Stimulated activated naive CD4-positive, alpha-beta T cell treated with Interleukin-2 at 50 U/mL for 16 hours (primary cell): ENCODE measurements at regions not wholly inside any gene's neighbourhood (a gene's known extent, or its start where the extent isn't known, plus 50 kb on each side); places are given as distances from the start of the nearest gene placed in this dataset.

Experiments used
- DNase-seq: peaks from one replicate; lab custom pipeline; 2025; lab: John Stamatoyannopoulos, UW

GRCh38 chr3:117616227-117616626 is 906.6 kb downstream of the TUSC7 start:
- no peak for DNase-seq

DNA sequence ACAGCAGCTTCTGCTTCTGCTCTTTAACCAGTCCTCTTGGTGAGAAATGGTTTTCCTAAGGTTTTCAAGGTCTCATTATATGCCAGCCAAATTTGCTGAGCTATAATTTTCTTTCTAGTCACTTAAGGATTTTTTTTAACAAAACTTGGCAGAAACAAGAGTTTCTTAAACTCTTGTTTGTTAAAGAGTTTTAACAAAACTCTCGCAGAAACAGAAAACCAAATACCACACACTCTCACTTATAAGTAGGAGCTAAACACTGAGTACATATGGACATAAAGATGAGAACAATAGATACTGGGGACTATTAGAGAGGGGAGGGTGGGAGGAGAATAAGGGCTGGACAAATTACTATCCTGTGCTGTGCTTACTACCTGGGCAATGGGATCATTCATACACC is 908.3 kb downstream of the TUSC7 start:
- no peak for DNase-seq

- no peak for DNase-seq
These were observed 908.9 kb downstream of the TUSC7 start for GRCh38 chr3:117618462-117618861.

DNA sequence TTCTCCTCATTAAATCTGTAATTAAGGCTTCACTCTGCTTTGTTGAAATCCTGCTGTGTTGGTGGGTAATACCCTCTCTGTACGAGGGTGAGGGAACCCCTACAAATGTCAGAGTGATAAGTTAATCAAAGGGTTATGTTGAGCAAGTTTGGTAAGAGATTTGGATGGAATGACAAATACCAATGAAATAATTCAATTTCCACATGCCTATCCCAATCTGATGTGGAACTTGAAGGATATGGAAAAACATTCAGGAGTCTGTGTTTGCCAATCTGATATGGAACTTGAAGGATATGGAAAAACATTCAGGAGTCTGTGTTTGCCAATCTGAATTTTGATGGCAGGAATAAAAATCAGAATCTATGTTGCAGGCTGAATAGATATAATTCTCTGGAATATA is 910.2 kb downstream of the TUSC7 start:
- DNase-seq: no peak

- DNase-seq: no peak
These were observed 912.7 kb downstream of the TUSC7 start for GRCh38 chr3:117622171-117622841.

DNA sequence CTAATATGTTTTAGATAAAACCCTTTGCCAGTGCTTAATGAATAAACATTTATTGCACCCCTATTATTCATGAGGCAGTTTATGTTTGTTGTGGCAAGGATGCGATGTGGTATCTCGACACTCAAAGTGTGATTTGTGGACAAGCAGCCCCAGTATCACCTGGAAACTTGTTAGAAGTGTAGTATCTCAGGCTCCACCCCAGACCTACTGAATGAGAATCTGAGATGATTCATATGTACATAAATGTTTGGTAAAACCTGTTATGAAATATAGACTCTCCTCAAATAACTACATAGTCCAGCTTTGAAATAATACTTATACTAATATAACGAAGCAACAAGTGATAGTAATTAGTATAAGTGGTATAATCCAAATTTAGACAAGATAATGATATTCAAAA is 914.8 kb downstream of the TUSC7 start:
- DNase-seq: no peak

DNA sequence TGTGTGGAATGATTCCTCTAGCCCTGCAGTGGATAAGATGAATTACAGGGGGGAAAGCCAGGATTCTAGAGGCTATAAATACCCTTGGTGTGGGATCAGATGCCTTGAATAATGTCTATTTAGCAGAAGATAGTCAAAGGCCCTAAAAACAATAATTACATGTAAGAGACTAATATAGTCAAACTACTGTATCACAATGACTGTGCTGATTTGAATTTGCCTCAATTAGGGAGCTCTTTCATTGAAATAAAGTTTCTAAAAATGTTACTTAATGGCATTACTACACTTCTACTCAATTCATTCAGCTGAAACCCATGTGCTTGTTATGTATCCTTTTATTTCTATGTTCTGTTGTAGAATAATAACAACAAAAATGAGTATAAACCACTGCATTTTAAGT is 915.6 kb downstream of the TUSC7 start:
- no peak for DNase-seq

- DNase-seq: no peak
These were observed 917.0 kb downstream of the TUSC7 start for GRCh38 chr3:117626577-117626976.

GRCh38 chr3:117628823-117629291 is 919.3 kb downstream of the TUSC7 start:
- no peak for DNase-seq

DNA sequence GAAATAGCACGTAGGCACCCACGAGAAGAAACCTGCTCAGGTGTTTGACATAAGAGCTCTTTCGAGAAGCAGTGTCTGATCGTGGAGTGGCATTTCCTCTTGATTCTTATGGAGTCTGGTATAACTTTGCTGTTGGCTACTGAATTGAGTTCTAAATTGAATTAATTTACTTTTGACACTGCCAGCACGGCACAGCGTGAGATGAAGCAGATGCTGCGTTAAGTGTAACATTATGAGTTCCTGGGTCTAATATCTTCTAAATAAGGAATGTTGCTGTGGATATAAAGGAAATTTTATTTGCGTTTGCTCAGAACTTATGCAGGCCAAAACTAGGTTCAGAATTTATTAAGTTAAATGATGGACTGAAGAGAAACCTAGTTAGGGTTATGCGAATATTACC is 919.9 kb downstream of the TUSC7 start:
- no peak for DNase-seq

GRCh38 chr3:117630469-117630868 is 920.9 kb downstream of the TUSC7 start:
- no peak for DNase-seq

GRCh38 chr3:117630885-117631284 is 921.3 kb downstream of the TUSC7 start:
- DNase-seq: no peak

GRCh38 chr3:117631781-117632180 is 922.2 kb downstream of the TUSC7 start:
- no peak for DNase-seq

GRCh38 chr3:117632191-117632590 is 922.6 kb downstream of the TUSC7 start:
- no peak for DNase-seq

DNA sequence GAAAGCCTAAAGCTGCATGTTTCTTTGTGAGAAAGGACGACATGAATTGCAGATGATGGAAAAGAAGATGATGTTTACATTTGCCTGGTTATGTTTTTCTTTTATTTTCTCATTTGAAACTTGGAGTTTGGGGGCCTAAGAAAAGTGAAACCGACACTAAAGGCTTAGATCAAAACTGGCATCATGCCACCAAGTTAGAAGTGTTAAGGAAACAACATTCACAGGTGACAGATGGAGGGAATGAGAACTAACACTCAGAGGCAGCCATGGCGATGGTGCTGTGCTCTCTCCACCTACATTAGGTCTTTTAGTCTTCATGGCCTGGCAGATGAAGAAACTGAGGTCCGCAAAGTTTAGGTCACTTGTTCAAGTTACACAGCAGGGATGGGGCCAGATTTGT is 923.6 kb downstream of the TUSC7 start:
- no peak for DNase-seq

GRCh38 chr3:117637666-117638065 is 928.1 kb downstream of the TUSC7 start:
- no peak for DNase-seq

DNA sequence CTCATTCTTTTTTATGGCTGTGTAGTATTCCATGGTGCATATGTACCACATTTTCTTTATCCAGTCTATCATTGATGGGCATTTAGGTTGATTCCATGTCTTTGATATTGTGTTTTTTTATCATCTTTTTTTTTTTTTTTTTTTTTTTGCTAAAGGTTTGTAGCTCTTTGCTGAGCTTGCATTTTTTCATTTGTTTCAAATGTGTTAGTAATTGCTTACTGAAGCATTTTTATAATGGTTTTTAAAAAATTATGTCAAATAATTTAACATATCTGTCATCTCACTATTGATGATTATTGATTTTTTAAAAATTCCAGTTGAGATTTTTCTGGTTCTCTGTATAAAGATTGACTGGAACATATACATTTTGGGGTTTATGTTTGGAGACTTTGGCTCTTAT is 934.6 kb downstream of the TUSC7 start:
- no peak for DNase-seq

GRCh38 chr3:117645561-117646242 is 936.1 kb downstream of the TUSC7 start:
- DNase-seq: no peak

- DNase-seq: no peak
These were observed 937.9 kb downstream of the TUSC7 start for GRCh38 chr3:117647435-117647834.

- no peak for DNase-seq
These were observed 941.7 kb downstream of the TUSC7 start for GRCh38 chr3:117651246-117651645.

DNA sequence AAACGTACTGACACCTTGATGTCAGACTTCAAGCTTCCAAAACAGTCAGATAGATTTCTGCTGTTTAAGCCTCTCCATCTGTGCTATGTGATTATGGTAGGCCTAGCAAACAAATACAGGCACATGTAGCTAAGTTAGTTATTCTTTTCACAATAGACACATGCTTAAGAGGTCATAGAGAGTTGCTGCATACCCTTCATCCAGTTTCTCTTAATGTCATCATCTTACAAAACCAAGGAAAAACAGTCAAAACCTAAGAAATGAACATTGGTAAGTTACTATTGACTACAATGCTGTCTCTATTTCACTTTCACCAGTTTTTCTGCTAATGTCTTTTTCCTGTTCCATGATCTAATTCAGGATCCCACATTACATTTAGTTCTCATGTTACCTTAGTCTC is 946.8 kb downstream of the TUSC7 start:
- no peak for DNase-seq

GRCh38 chr3:117657278-117657677 is 947.7 kb downstream of the TUSC7 start:
- DNase-seq: no peak

DNA sequence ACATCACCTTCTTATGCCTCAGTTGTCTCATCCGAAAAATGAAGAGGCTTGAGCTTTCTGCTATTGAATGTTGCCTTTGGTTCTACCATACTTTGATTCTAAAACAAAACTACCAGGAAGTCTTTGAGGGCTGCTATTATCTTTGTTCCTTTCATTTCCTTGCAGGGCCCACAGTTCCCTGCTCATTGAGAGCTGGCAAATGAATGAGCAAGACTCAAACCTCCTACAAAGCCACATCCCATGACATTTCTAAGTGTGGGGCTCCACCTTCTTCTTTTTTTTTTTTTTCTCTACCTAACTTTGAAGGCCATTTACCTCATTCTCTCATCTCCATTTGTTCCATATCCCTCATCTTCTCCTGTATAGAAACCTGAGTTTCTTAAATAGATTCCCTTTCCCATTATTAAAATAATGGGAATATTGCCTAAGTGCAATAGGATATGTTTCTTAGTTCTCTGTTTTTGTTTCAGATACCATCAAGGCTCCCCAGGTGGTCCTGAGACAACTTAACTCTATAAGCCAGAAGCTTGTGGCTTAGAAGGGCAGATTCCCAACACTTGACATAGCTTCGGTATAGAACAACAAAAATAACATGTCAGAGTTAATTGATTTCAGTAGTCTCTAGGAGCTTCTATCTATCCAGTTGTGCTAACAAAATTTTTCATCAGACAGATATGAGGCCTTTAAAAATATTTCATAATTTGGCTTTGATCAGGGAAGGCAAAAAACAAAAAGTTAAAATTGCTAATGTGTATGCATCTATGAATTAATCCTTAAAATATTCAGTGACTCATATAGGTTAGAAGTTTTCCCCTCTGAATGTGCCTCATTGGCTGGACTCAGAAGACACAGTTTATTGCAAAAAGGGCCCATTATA is 951.6 kb downstream of the TUSC7 start:
- no peak for DNase-seq
